ENCODE measurements at regions not wholly inside any gene's neighbourhood (a gene's known extent, or its start where the extent isn't known, plus 50 kb on each side); places are given as distances from the start of the nearest gene placed in this dataset.

DNA sequence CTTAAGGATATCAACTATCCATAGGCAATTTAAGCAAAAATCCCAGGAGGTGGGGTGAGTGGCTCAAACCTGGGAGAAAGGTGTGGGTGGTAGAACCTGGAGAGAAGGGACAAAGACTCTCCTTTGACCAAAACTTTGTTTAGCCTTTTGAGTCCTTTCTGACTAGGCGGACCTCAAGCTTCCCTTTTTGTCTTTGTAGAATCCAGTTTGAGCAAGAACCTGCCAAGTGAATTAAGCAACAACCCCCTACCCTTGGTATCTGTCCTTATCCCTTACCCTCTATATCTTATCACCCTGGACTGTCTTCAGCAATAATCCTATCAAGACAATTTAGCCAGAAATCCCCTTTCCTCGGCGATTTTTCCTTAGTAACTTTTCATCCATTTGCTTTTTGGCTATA, 53.5 kb upstream of the SLC28A3 start:
- TF ChIP-seq CTCF (IDR thresholded peaks at IDR 0.05; ENCODE audit: poor library complexity) (no peak), EZH2 (IDR thresholded peaks at IDR 0.05; ENCODE audit: borderline replicate concordance) (no peak), EZH2phosphoT487 (IDR thresholded peaks at IDR 0.05; ENCODE audit: low read depth, severe bottlenecking, unreplicated experiment) (no peak)
